ENCODE measurements at regions not wholly inside any gene's neighbourhood (a gene's known extent, or its start where the extent isn't known, plus 50 kb on each side); places are given as distances from the start of the nearest gene placed in this dataset.

GRCh38 chr16:85385463-85386331 lies 227.4 kb upstream of the GSE1 start:
- H3K9me3 ChIP-seq (ENCODE audit: low read length) = no peaks in the 10 kb centered on the region
- no peaks in the 10 kb centered on the region for H3K36me3 ChIP-seq (ENCODE audit: insufficient read depth, low read length)
- H3K9ac ChIP-seq (ENCODE audit: low read length) = no peak overlapping the region
- H3K27me3 ChIP-seq (ENCODE audit: control insufficient read depth in 1 of 2, insufficient read depth in 2 of 2, low read length in 2 of 2) = no peaks in the 10 kb centered on the region
- peaks cover 36% of the 10 kb centered on the region for H3K4me1 ChIP-seq (ENCODE audit: insufficient read depth, low read length)
- H3K4me3 ChIP-seq (ENCODE audit: low read depth in 1 of 2, low read length in 2 of 2) = no peak overlapping the region
- H3K27ac ChIP-seq (ENCODE audit: low read depth, low read length) = no peak overlapping the region

- H3K27ac ChIP-seq (ENCODE audit: low read depth, low read length) = no peak overlapping the region
- H3K4me3 ChIP-seq (ENCODE audit: low read depth in 1 of 2, low read length in 2 of 2) = no peak overlapping the region
- no peaks in the 10 kb centered on the region for H3K9me3 ChIP-seq (ENCODE audit: low read length)
- H3K27me3 ChIP-seq (ENCODE audit: control insufficient read depth in 1 of 2, insufficient read depth in 2 of 2, low read length in 2 of 2) = no peaks in the 10 kb centered on the region
- H3K4me1 ChIP-seq (ENCODE audit: insufficient read depth, low read length) = peaks cover 36% of the 10 kb centered on the region
- H3K36me3 ChIP-seq (ENCODE audit: insufficient read depth, low read length) = no peaks in the 10 kb centered on the region
- H3K9ac ChIP-seq (ENCODE audit: low read length) = no peak overlapping the region
Observed at GRCh38 chr16:85386467-85387170, 226.5 kb upstream of the GSE1 start.

- no peak overlapping the region for H3K4me3 ChIP-seq (ENCODE audit: low read depth in 1 of 2, low read length in 2 of 2)
- H3K9me3 ChIP-seq (ENCODE audit: low read length) = no peaks in the 10 kb centered on the region
- H3K4me1 ChIP-seq (ENCODE audit: insufficient read depth, low read length) = peaks cover 36% of the 10 kb centered on the region
- no peaks in the 10 kb centered on the region for H3K36me3 ChIP-seq (ENCODE audit: insufficient read depth, low read length)
- H3K27ac ChIP-seq (ENCODE audit: low read depth, low read length) = no peak overlapping the region
- no peaks in the 10 kb centered on the region for H3K27me3 ChIP-seq (ENCODE audit: control insufficient read depth in 1 of 2, insufficient read depth in 2 of 2, low read length in 2 of 2)
- no peak overlapping the region for H3K9ac ChIP-seq (ENCODE audit: low read length)
Observed at GRCh38 chr16:85387171-85387507, 226.0 kb upstream of the GSE1 start.

- H3K36me3 ChIP-seq (ENCODE audit: insufficient read depth, low read length) = no peaks in the 10 kb centered on the region
- H3K4me3 ChIP-seq (ENCODE audit: low read depth in 1 of 2, low read length in 2 of 2) = no peak overlapping the region
- H3K27ac ChIP-seq (ENCODE audit: low read depth, low read length) = no peak overlapping the region
- peaks cover 31% of the 10 kb centered on the region for H3K4me1 ChIP-seq (ENCODE audit: insufficient read depth, low read length)
- no peak overlapping the region for H3K9ac ChIP-seq (ENCODE audit: low read length)
- H3K9me3 ChIP-seq (ENCODE audit: low read length) = no peaks in the 10 kb centered on the region
- H3K27me3 ChIP-seq (ENCODE audit: control insufficient read depth in 1 of 2, insufficient read depth in 2 of 2, low read length in 2 of 2) = no peaks in the 10 kb centered on the region
Observed at GRCh38 chr16:85387731-85388295, 225.3 kb upstream of the GSE1 start.

DNA sequence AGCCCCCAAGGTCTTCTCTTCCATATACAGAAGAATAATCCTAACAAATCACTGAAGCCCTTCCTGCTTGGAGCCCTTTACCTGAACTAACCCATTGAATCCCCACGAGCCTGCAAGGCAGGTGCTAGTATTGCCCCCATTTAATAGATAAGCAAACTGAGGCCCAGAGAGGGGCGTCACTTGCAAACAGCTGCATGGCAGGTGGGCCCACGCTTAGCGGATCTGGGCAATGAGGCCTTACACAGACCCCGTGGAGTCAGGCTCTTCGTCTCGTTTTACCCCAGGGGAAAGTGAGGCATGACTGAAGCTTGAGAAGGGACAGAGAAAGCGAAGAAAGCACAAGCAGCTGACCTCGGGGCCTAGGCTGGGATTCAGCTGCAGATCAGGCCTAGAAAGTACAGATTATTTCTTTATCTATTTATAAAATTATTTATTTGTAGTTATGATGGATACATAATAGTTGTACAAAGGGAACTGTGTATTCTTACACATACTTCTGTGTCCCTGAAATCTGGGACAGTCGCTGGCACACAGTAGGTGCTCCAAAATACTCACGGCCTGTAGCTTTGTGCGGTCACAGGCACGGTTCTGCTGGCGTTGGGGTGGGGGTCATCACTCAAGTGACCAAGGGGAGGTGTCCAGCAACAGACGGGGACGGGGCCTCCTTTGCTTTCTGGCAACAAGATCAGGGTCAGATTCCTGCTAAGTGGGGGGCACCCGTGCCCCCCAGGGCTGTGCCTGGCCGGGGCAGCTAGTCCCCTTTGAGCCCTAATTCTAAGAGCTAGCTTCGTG lies 223.2 kb upstream of the GSE1 start:
- Histone ChIP-seq H3K9me3 (ENCODE audit: low read length) (no peaks in the 10 kb centered on the region), H3K4me1 (ENCODE audit: insufficient read depth, low read length) (peaks cover 35% of the 10 kb centered on the region), H3K27me3 (ENCODE audit: control insufficient read depth in 1 of 2, insufficient read depth in 2 of 2, low read length in 2 of 2) (no peaks in the 10 kb centered on the region), H3K9ac (ENCODE audit: low read length) (no peak overlapping the region), H3K36me3 (ENCODE audit: insufficient read depth, low read length) (no peaks in the 10 kb centered on the region), H3K27ac (ENCODE audit: low read depth, low read length) (peak overlapping the region; percentile 50), H3K4me3 (ENCODE audit: low read depth in 1 of 2, low read length in 2 of 2) (no peak overlapping the region)

- H3K4me1 ChIP-seq (ENCODE audit: insufficient read depth, low read length) = peaks cover 41% of the 10 kb centered on the region
- H3K4me3 ChIP-seq (ENCODE audit: low read depth in 1 of 2, low read length in 2 of 2) = no peak overlapping the region
- H3K27me3 ChIP-seq (ENCODE audit: control insufficient read depth in 1 of 2, insufficient read depth in 2 of 2, low read length in 2 of 2) = no peaks in the 10 kb centered on the region
- no peaks in the 10 kb centered on the region for H3K36me3 ChIP-seq (ENCODE audit: insufficient read depth, low read length)
- H3K9ac ChIP-seq (ENCODE audit: low read length) = no peak overlapping the region
- no peaks in the 10 kb centered on the region for H3K9me3 ChIP-seq (ENCODE audit: low read length)
- H3K27ac ChIP-seq (ENCODE audit: low read depth, low read length) = peak overlapping the region; percentile 50
Observed at GRCh38 chr16:85390511-85391174, 222.5 kb upstream of the GSE1 start.

DNA sequence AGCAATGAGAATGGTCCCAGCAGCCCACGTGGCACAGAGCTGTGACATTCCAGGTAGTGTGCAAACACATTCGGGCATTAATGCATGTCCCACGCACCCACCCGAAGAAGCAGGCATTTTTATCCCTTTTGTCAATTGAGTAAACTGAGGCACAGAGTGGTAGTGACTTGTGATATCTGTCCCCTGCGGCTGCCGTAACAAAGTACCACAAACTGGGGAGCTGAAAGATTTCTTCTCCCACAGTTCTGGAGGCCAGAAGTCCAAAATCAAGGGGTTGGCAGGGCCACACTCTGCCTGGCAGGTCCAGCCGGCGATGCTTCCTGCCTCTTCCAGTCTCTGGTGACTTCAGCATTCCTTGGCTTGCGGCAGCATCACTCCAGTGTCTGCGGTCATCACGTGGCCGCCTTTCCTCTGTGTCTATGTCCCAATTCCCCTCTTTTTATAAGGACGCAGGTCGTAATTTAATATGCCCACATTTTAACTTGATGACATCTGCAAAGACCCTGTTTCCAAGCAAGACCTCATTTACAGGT lies 221.9 kb upstream of the GSE1 start:
- no peak overlapping the region for H3K9ac ChIP-seq (ENCODE audit: low read length)
- H3K9me3 ChIP-seq (ENCODE audit: low read length) = no peaks in the 10 kb centered on the region
- H3K4me1 ChIP-seq (ENCODE audit: insufficient read depth, low read length) = peaks cover 47% of the 10 kb centered on the region
- peak overlapping the region; percentile 28 for H3K27ac ChIP-seq (ENCODE audit: low read depth, low read length)
- H3K36me3 ChIP-seq (ENCODE audit: insufficient read depth, low read length) = no peaks in the 10 kb centered on the region
- no peaks in the 10 kb centered on the region for H3K27me3 ChIP-seq (ENCODE audit: control insufficient read depth in 1 of 2, insufficient read depth in 2 of 2, low read length in 2 of 2)
- H3K4me3 ChIP-seq (ENCODE audit: low read depth in 1 of 2, low read length in 2 of 2) = no peak overlapping the region

- Histone ChIP-seq H3K4me1 (ENCODE audit: insufficient read depth, low read length) (peaks cover 54% of the 10 kb centered on the region), H3K9ac (ENCODE audit: low read length) (no peak overlapping the region), H3K27ac (ENCODE audit: low read depth, low read length) (peak overlapping the region; percentile 28), H3K36me3 (ENCODE audit: insufficient read depth, low read length) (no peaks in the 10 kb centered on the region), H3K9me3 (ENCODE audit: low read length) (no peaks in the 10 kb centered on the region), H3K27me3 (ENCODE audit: control insufficient read depth in 1 of 2, insufficient read depth in 2 of 2, low read length in 2 of 2) (no peaks in the 10 kb centered on the region), H3K4me3 (ENCODE audit: low read depth in 1 of 2, low read length in 2 of 2) (no peak overlapping the region)
Observed at GRCh38 chr16:85391769-85392583, 221.1 kb upstream of the GSE1 start.

- Histone ChIP-seq H3K27ac (ENCODE audit: low read depth, low read length) (peak overlapping the region; percentile 83), H3K36me3 (ENCODE audit: insufficient read depth, low read length) (no peaks in the 10 kb centered on the region), H3K9ac (ENCODE audit: low read length) (no peak overlapping the region), H3K4me1 (ENCODE audit: insufficient read depth, low read length) (peaks cover 56% of the 10 kb centered on the region), H3K27me3 (ENCODE audit: control insufficient read depth in 1 of 2, insufficient read depth in 2 of 2, low read length in 2 of 2) (no peaks in the 10 kb centered on the region), H3K4me3 (ENCODE audit: low read depth in 1 of 2, low read length in 2 of 2) (no peak overlapping the region), H3K9me3 (ENCODE audit: low read length) (no peaks in the 10 kb centered on the region)
Observed at GRCh38 chr16:85392756-85393673, 220.1 kb upstream of the GSE1 start.
